Thoracic aorta (tissue), 2 donors: ENCODE measurements at regions not wholly inside any gene's neighbourhood (a gene's known extent, or its start where the extent isn't known, plus 50 kb on each side); places are given as distances from the start of the nearest gene placed in this dataset.

Source experiments
- ATAC-seq: fragments of 150-250 bp; one replicate; pipeline ENCODE4 v1.8.0; 2017; ENCODE audit warnings: low read depth; ENCODE audit not compliant: insufficient number of reproducible peaks, low FRiP score
- DNase-seq: peaks from one replicate; pipeline ENCODE4 v3.0.0-alpha.2; 2020; ENCODE audit warnings: low spot score
- H3K27ac ChIP-seq, 2 donors: fragments of 200-600 bp; sonication (generic); 1 replicate in 1 of 2; 2 replicates in 1 of 2; pipeline ENCODE4 v1.5.1; 2016; ENCODE audit warnings: mild to moderate bottlenecking in 2 of 2, moderate library complexity in 2 of 2
- H3K27me3 ChIP-seq: fragments of 200-600 bp; sonication (generic); replicated peaks from 2 replicates; pipeline ENCODE4 v1.6.0; 2016; ENCODE audit warnings: mild to moderate bottlenecking; ENCODE audit not compliant: insufficient read depth
- H3K36me3 ChIP-seq: fragments of 200-600 bp; sonication (generic); one replicate; pipeline ENCODE4 v1.5.1; 2016
- H3K4me1 ChIP-seq, 2 donors: fragments of 200-600 bp; sonication (generic); 1 replicate in 1 of 2; 2 replicates in 1 of 2; pipeline versions ENCODE4 v1.5.1 to v1.6.0; 2016; ENCODE audit warnings: low read depth in 2 of 2, mild to moderate bottlenecking in 1 of 2; ENCODE audit not compliant: control insufficient read depth in 1 of 2
- H3K4me3 ChIP-seq: fragments of 200-600 bp; sonication (generic); 2 replicates; pipeline ENCODE4 v1.5.1; 2016; ENCODE audit warnings: mild to moderate bottlenecking
- H3K9me3 ChIP-seq: fragments of 200-600 bp; sonication (generic); 2 replicates; pipeline ENCODE4 v1.5.1; 2016
- CTCF ChIP-seq: fragments of 200-600 bp; sonication (generic); IDR thresholded peaks from one replicate; pipeline ENCODE4 v1.5.1; 2019; ENCODE audit warnings: antibody characterized with exemption

- Histone ChIP-seq H3K36me3 (no peaks in the 10 kb centered on the region), H3K9me3 (no peaks in the 10 kb centered on the region), H3K27me3 (no peaks in the 10 kb centered on the region), H3K27ac (no peak overlapping the region), H3K4me1 (no peaks in the 10 kb centered on the region), H3K4me3 (no peak overlapping the region)
- DNase-seq = no peak
- no peak for ATAC-seq
- TF ChIP-seq CTCF = no peak
Observed at GRCh38 chr4:96317891-96318290, 478.0 kb downstream of the PDHA2 start.

- Histone ChIP-seq H3K27me3 (no peaks in the 10 kb centered on the region), H3K4me3 (no peak overlapping the region), H3K27ac (no peak overlapping the region), H3K4me1 (no peaks in the 10 kb centered on the region), H3K9me3 (no peaks in the 10 kb centered on the region), H3K36me3 (no peaks in the 10 kb centered on the region)
- ATAC-seq (no peak), DNase-seq (no peak)
- TF ChIP-seq CTCF = no peak
Observed at GRCh38 chr4:96326846-96327245, 487.0 kb downstream of the PDHA2 start.

GRCh38 chr4:96342196-96342595, 502.3 kb downstream of the PDHA2 start:
- no peaks in the 10 kb centered on the region for H3K9me3 ChIP-seq
- no peak overlapping the region for H3K27ac ChIP-seq
- H3K27me3 ChIP-seq = no peaks in the 10 kb centered on the region
- H3K36me3 ChIP-seq = no peaks in the 10 kb centered on the region
- ATAC-seq (no peak), DNase-seq (no peak)
- no peak overlapping the region for H3K4me3 ChIP-seq
- H3K4me1 ChIP-seq = no peaks in the 10 kb centered on the region
- TF ChIP-seq CTCF = no peak

GRCh38 chr4:96342790-96343455, 503.0 kb downstream of the PDHA2 start:
- ATAC-seq = no peak
- Histone ChIP-seq H3K27ac (no peak overlapping the region), H3K36me3 (no peaks in the 10 kb centered on the region), H3K27me3 (no peaks in the 10 kb centered on the region), H3K9me3 (no peaks in the 10 kb centered on the region), H3K4me1 (no peaks in the 10 kb centered on the region), H3K4me3 (no peak overlapping the region)
- DNase-seq = no peak
- no peak for TF ChIP-seq CTCF

- no peaks in the 10 kb centered on the region for H3K36me3 ChIP-seq
- ATAC-seq (no peak), DNase-seq (no peak)
- no peaks in the 10 kb centered on the region for H3K9me3 ChIP-seq
- H3K4me3 ChIP-seq = no peak overlapping the region
- H3K27ac ChIP-seq = no peak overlapping the region
- no peak for TF ChIP-seq CTCF
- no peaks in the 10 kb centered on the region for H3K4me1 ChIP-seq
- H3K27me3 ChIP-seq = no peaks in the 10 kb centered on the region
Observed at GRCh38 chr4:96343836-96344235, 503.9 kb downstream of the PDHA2 start.
